Liver (tissue), 8 donors: ENCODE measurements at regions not wholly inside any gene's neighbourhood (a gene's known extent, or its start where the extent isn't known, plus 50 kb on each side); places are given as distances from the start of the nearest gene placed in this dataset.

ENCODE experiments used
- DNase-seq: peaks from one replicate; pipeline ENCODE4 v3.0.0-alpha.2; 2017; ENCODE audit warnings: low spot score
- H3K27ac ChIP-seq, 2 donors: one replicate each; pipeline ENCODE4 v1.7.0; 2013; ENCODE audit warnings: inconsistent platforms in 2 of 2, low read length in 2 of 2, control low read depth in 1 of 2, low read depth in 1 of 2, mild to moderate bottlenecking in 1 of 2
- H3K27me3 ChIP-seq, 4 donors: one replicate each; pipeline versions ENCODE4 v1.6.1 to v1.7.0; 2013; ENCODE audit warnings: low read length in 3 of 4, inconsistent platforms in 1 of 4, mild to moderate bottlenecking in 1 of 4, moderate library complexity in 1 of 4; ENCODE audit not compliant: control insufficient read depth in 4 of 4, insufficient read depth in 4 of 4
- H3K36me3 ChIP-seq, 4 donors: one replicate each; pipeline versions ENCODE4 v1.6.1 to v1.7.0; 2013; ENCODE audit warnings: low read length in 3 of 4, mild to moderate bottlenecking in 3 of 4, low read depth in 1 of 4, moderate library complexity in 1 of 4; ENCODE audit not compliant: control insufficient read depth in 4 of 4, insufficient read depth in 3 of 4
- H3K4me1 ChIP-seq, 4 donors: one replicate each; pipeline versions ENCODE4 v1.6.1 to v1.7.0; 2013; ENCODE audit warnings: low read length in 3 of 4, mild to moderate bottlenecking in 3 of 4, moderate library complexity in 1 of 4; ENCODE audit not compliant: control insufficient read depth in 4 of 4, insufficient read depth in 4 of 4
- H3K4me3 ChIP-seq, 3 donors: one replicate each; pipeline versions ENCODE4 v1.6.1 to v1.7.0; 2013; ENCODE audit warnings: low read length in 3 of 3, control low read depth in 1 of 3, low read depth in 1 of 3, mild to moderate bottlenecking in 1 of 3
- H3K9ac ChIP-seq, 2 donors: one replicate each; pipeline ENCODE4 v1.7.0; 2013; ENCODE audit warnings: low read length in 2 of 2, mild to moderate bottlenecking in 2 of 2, moderate library complexity in 2 of 2, control low read depth in 1 of 2, low read depth in 1 of 2
- H3K9me3 ChIP-seq, 4 donors: one replicate each; pipeline versions ENCODE4 v1.6.1 to v1.7.0; 2013; ENCODE audit warnings: low read length in 3 of 4; ENCODE audit not compliant: control insufficient read depth in 4 of 4
- ATF3 ChIP-seq: IDR thresholded peaks from 2 replicates; pipeline ENCODE4 v1.6.1; 2016; ENCODE audit warnings: antibody characterized with exemption
- EGR1 ChIP-seq, 2 donors: IDR thresholded peaks; 2 replicates each; pipeline ENCODE4 v1.6.1; 2016 to 2018; ENCODE audit warnings: antibody characterized with exemption in 2 of 2, low read depth in 2 of 2
- FOXA1 ChIP-seq: IDR thresholded peaks from 2 replicates; pipeline ENCODE4 v1.6.1; 2016; ENCODE audit warnings: antibody characterized with exemption
- FOXA2 ChIP-seq: IDR thresholded peaks from 2 replicates; pipeline ENCODE4 v1.6.1; 2016; ENCODE audit warnings: antibody characterized with exemption
- GABPA ChIP-seq, 2 donors: IDR thresholded peaks in 1 of 2; conservative IDR thresholded peaks in 1 of 2; 2 replicates each; pipeline ENCODE4 v1.6.1; 2016; ENCODE audit warnings: antibody characterized with exemption in 2 of 2, mild to moderate bottlenecking in 1 of 2, moderate library complexity in 1 of 2
- HNF4A ChIP-seq, 2 donors: conservative IDR thresholded peaks; 2 replicates each; pipeline ENCODE4 v1.6.1; 2016; ENCODE audit warnings: antibody characterized with exemption in 2 of 2, mild to moderate bottlenecking in 2 of 2
- HNF4G ChIP-seq: IDR thresholded peaks from 2 replicates; pipeline ENCODE4 v1.6.1; 2016; ENCODE audit warnings: antibody characterized with exemption
- NR2F2 ChIP-seq: IDR thresholded peaks from 2 replicates; pipeline ENCODE4 v1.6.1; 2016; ENCODE audit warnings: antibody characterized with exemption
- RAD21 ChIP-seq, 2 donors: IDR thresholded peaks; 2 replicates each; pipeline ENCODE4 v1.6.1; 2016; ENCODE audit warnings: antibody characterized with exemption in 2 of 2, mild to moderate bottlenecking in 2 of 2
- REST ChIP-seq: IDR thresholded peaks from 2 replicates; pipeline ENCODE4 v1.6.1; 2016; ENCODE audit warnings: antibody characterized with exemption, mild to moderate bottlenecking
- RXRA ChIP-seq, 2 donors: IDR thresholded peaks; 2 replicates each; pipeline ENCODE4 v1.6.1; 2017 to 2018; ENCODE audit warnings: antibody characterized with exemption in 2 of 2, mild to moderate bottlenecking in 1 of 2
- SP1 ChIP-seq: IDR thresholded peaks from 2 replicates; pipeline ENCODE4 v1.6.1; 2018; ENCODE audit warnings: antibody characterized with exemption, mild to moderate bottlenecking
- TAF1 ChIP-seq: conservative IDR thresholded peaks from 2 replicates; pipeline ENCODE4 v1.6.1; 2016; ENCODE audit warnings: antibody characterized with exemption, mild to moderate bottlenecking
- YY1 ChIP-seq: IDR thresholded peaks from 2 replicates; pipeline ENCODE4 v1.6.1; 2016; ENCODE audit warnings: antibody characterized with exemption, mild to moderate bottlenecking
- ZBTB33 ChIP-seq: IDR thresholded peaks from 2 replicates; pipeline ENCODE4 v1.6.1; 2016; ENCODE audit warnings: antibody characterized with exemption
- WGBS: extraction: QIAGEN DNeasy Blood & Tissue Kit; methylation state at CpG from one replicate; pipeline ENCODE4 v1.1.7; 2013; 5-methylcytosine and 5-hydroxymethylcytosine counted together
- TF ChIP-seq, protein P1 (sequence below): fragments of 150-350 bp; IDR thresholded peaks from 2 replicates; pipeline ENCODE4 v1.5.1; 2017; ENCODE audit warnings: improper control_type of control experiment, low read depth, low read length; ENCODE audit not compliant: missing input control
- donor health status: healthy.
- donor health status: healthy.
- donor health status: healthy.
- donor health status: healthy.
- donor health status: healthy.

DNA sequence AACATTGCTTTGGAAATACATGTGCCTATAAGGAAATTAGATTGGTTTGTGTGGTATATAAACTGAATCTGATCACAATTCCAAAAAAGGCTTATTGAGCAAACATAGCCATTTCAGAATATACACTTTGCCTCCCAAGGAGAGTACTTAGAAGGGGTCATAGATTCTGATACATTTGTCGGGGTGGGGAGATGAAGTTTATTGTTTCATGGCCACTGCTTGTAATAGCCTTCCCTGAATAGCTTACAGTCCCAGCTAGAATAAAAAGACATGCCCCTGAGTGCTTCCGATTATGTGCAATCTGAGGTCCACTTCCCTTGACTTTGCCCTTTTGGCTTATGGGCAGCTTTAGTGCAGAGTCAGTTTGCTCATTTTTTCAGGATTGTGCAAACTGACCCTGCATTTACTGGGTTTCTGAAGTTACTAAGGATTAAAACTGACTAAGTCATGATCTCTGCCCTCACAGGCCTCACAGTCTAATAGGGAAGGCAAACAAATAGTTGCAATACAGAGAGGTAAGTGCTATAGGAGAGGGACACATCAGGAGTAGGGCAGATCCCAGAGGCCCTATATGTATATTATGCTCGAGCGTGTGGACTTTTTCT is 184.2 kb downstream of the BLID start (continued):
- TF ChIP-seq GABPA (IDR thresholded peaks at IDR 0.05 in 1 of 2, conservative IDR thresholded peaks at IDR 0.05 in 1 of 2): peak in 1 of 2 donors; percentile 78
- TF ChIP-seq, protein P1, sequence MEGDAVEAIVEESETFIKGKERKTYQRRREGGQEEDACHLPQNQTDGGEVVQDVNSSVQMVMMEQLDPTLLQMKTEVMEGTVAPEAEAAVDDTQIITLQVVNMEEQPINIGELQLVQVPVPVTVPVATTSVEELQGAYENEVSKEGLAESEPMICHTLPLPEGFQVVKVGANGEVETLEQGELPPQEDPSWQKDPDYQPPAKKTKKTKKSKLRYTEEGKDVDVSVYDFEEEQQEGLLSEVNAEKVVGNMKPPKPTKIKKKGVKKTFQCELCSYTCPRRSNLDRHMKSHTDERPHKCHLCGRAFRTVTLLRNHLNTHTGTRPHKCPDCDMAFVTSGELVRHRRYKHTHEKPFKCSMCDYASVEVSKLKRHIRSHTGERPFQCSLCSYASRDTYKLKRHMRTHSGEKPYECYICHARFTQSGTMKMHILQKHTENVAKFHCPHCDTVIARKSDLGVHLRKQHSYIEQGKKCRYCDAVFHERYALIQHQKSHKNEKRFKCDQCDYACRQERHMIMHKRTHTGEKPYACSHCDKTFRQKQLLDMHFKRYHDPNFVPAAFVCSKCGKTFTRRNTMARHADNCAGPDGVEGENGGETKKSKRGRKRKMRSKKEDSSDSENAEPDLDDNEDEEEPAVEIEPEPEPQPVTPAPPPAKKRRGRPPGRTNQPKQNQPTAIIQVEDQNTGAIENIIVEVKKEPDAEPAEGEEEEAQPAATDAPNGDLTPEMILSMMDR: no peak
- peak; percentile 84 for TF ChIP-seq FOXA1

DNA sequence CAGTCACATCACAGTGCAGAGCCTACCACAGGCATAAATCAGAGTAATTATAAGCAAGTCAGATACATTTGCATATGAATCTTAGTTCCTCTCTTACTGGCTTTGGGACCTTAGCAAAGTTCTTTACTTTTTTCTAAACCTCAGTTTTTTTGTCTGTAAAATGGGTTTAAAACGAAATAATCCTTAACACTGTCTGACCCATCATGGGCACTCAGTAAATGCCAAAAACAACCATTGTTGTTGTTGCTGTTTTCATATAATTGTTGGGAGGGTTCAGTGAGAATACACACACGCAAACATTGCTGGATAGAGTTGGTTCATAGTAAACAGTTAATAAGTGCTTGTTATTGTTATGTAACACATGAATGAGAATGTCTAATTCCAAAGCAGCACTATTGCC is 184.9 kb downstream of the BLID start:
- no peak for DNase-seq
- peaks cover 6 to 59% (median 39%) of the 10 kb centered on the region in 4 donors for H3K4me1 ChIP-seq
- no peak for TF ChIP-seq RXRA (IDR thresholded peaks at IDR 0.05)
- TF ChIP-seq TAF1: no peak
- TF ChIP-seq HNF4G: no peak
- no peak for TF ChIP-seq SP1
- no peak for TF ChIP-seq EGR1 (IDR thresholded peaks at IDR 0.05; ENCODE audit: low read depth in 2 of 2)
- no peak for TF ChIP-seq NR2F2
- no peak for TF ChIP-seq FOXA2
- TF ChIP-seq RAD21 (IDR thresholded peaks at IDR 0.05): no peak
- no peak for TF ChIP-seq HNF4A (conservative IDR thresholded peaks at IDR 0.05)
- TF ChIP-seq REST: no peak
- TF ChIP-seq YY1: no peak
- TF ChIP-seq ATF3: no peak
- TF ChIP-seq, protein P1: no peak
- no peak for TF ChIP-seq ZBTB33
- no peak for TF ChIP-seq FOXA1
- WGBS: 63% methylated on average over 2 of the region's 2 CpGs
- H3K27me3 ChIP-seq: no peaks in the 10 kb centered on the region
- H3K9me3 ChIP-seq: no peaks in the 10 kb centered on the region
- no peaks in the 10 kb centered on the region for H3K36me3 ChIP-seq
- H3K27ac ChIP-seq: peak overlapping the region; percentile 71 to 87
- no peak overlapping the region for H3K9ac ChIP-seq
- H3K4me3 ChIP-seq: no peak overlapping the region
